SU-DHL-6 (cell line): ENCODE measurements at regions not wholly inside any gene's neighbourhood (a gene's known extent, or its start where the extent isn't known, plus 50 kb on each side); places are given as distances from the start of the nearest gene placed in this dataset.

ENCODE experiments used
- CTCF ChIP-seq: fragments of 200-600 bp; sonication (generic); IDR thresholded peaks from one replicate; pipeline ENCODE4 v1.5.1; 2017; ENCODE audit warnings: antibody characterized with exemption, mild to moderate bottlenecking, low read length, moderate library complexity; ENCODE audit not compliant: insufficient read depth, poor library complexity, severe bottlenecking
- EZH2phosphoT487 ChIP-seq: fragments of 200-600 bp; sonication (generic), shearing (Covaris generic); conservative IDR thresholded peaks from 2 replicates; pipeline ENCODE4 v1.6.1; 2018; ENCODE audit warnings: mild to moderate bottlenecking, antibody characterized with exemption, low read length, moderate library complexity, mixed read lengths

- no peak for TF ChIP-seq CTCF
- TF ChIP-seq EZH2phosphoT487 = no peak
These were observed 355.9 kb upstream of the RAG2 start for GRCh38 chr11:36953976-36954375.
